ENCODE measurements at regions not wholly inside any gene's neighbourhood (a gene's known extent, or its start where the extent isn't known, plus 50 kb on each side); places are given as distances from the start of the nearest gene placed in this dataset.
A peak's percentile ranks its signal among the peaks of the same experiment; 100 is the strongest.

GRCh38 chr4:146099585-146099984 lies 75.9 kb upstream of the LSM6 start:
- H3K4me3 ChIP-seq = no peak overlapping the region
- in situ Hi-C loops (cut with MboI; ENCODE audit: low sequenced_read_pairs) = no loop called here

GRCh38 chr4:146098978-146099377 lies 76.5 kb upstream of the LSM6 start:
- no peaks in the 10 kb centered on the region for H3K36me3 ChIP-seq (replicated peaks)
- H3K4me3 ChIP-seq = no peak overlapping the region
- H3K9me3 ChIP-seq = no peaks in the 10 kb centered on the region
- DNase-seq (ENCODE audit: low spot score in 2 of 2) = no peak
- no peaks in the 10 kb centered on the region for H3K27me3 ChIP-seq (ENCODE audit: low read depth)
- in situ Hi-C loops (cut with MboI; ENCODE audit: low sequenced_read_pairs) = no loop called here
- H3K4me1 ChIP-seq = no peaks in the 10 kb centered on the region

More at GRCh38 chr4:146099585-146099984, 75.9 kb upstream of the LSM6 start:
- no peaks in the 10 kb centered on the region for H3K4me1 ChIP-seq
- H3K27me3 ChIP-seq (ENCODE audit: low read depth) = no peaks in the 10 kb centered on the region
- no peaks in the 10 kb centered on the region for H3K36me3 ChIP-seq (replicated peaks)
- H3K9me3 ChIP-seq = no peaks in the 10 kb centered on the region
- no peak for DNase-seq (ENCODE audit: low spot score in 2 of 2)

DNA sequence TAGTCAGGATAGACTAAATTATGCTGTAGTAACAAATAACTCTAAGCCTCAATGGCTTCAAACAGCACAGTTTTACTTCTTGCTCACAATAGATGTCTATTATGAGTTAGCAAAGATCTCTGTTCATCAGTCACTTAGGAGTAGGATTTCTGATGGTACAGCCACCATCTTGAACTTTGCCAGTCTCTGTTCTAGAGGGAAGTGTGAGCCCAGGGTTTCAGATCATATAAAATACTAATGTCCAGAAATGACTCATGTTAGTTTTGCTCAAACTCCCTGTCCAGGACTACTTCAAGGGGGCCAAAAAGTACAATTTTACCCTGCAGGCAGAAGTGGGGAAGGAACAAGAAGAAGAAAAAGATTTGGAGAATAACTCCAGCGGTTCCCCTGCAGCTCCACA lies 77.1 kb upstream of the LSM6 start:
- no peaks in the 10 kb centered on the region for H3K36me3 ChIP-seq (replicated peaks)
- in situ Hi-C loops (cut with MboI; ENCODE audit: low sequenced_read_pairs) = no loop called here
- H3K27me3 ChIP-seq (ENCODE audit: low read depth) = no peaks in the 10 kb centered on the region
- H3K9me3 ChIP-seq = no peaks in the 10 kb centered on the region
- no peak overlapping the region for H3K4me3 ChIP-seq
- H3K4me1 ChIP-seq = no peaks in the 10 kb centered on the region
- no peak for DNase-seq (ENCODE audit: low spot score in 2 of 2)

DNA sequence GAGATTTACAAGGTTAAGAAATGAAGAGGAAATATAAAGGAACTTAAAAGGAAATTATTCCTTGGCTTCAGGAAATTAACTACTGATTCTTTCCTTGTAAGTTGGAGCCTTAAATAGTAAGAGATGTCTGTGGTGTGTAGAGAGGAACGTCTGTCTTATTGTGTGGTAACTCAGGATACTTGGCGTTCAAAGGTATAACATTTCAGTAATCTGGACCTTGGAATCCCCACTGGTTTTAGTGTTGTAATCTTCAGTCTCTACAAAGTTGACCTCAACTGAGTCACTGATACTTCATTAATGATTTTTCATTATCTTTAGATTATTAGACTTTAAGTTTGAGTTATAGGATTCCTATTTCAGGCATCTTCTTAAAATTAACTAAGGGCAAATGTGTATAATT lies 79.1 kb upstream of the LSM6 start:
- H3K27me3 ChIP-seq (ENCODE audit: low read depth) = peaks cover 7% of the 10 kb centered on the region
- H3K9me3 ChIP-seq = no peaks in the 10 kb centered on the region
- no peak overlapping the region for H3K4me3 ChIP-seq
- no peaks in the 10 kb centered on the region for H3K4me1 ChIP-seq
- no peak for DNase-seq (ENCODE audit: low spot score in 2 of 2)
- H3K36me3 ChIP-seq (replicated peaks) = no peaks in the 10 kb centered on the region
- in situ Hi-C loops (cut with MboI; ENCODE audit: low sequenced_read_pairs) = no loop called here

- peaks cover 7% of the 10 kb centered on the region for H3K27me3 ChIP-seq (ENCODE audit: low read depth)
- H3K36me3 ChIP-seq (replicated peaks) = no peaks in the 10 kb centered on the region
- no peak for DNase-seq (ENCODE audit: low spot score in 2 of 2)
- no peaks in the 10 kb centered on the region for H3K4me1 ChIP-seq
- H3K9me3 ChIP-seq = no peaks in the 10 kb centered on the region
- H3K4me3 ChIP-seq = no peak overlapping the region
- in situ Hi-C loops (cut with MboI; ENCODE audit: low sequenced_read_pairs) = no loop called here
These were observed 79.7 kb upstream of the LSM6 start for GRCh38 chr4:146095860-146096259.

DNA sequence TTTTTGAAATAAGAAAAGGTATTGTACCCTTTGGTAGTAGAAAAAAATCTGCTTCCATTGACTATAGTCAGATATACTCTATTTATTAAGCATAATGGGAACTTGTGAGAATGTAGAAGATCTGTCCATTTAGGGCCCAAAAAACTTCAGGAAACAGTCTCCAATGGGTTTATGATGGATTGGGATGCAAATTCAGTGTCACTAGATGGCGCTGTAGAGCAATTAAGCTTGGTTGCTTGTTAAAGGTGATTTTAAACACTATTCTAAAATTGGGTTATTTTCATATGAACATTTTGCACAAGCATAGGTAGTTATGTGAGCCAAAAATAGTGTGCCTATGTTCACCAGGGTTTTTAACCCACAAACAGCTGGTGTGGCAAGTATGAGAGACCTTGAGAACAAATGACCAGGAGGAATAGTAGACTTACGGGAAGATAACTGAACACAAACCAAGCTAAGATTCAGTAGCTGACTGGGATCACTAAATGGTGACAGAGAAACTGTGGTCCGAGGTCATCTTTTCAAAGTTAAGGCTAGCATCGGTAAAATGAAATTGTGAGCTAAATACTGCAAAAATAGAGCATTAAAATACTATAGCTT lies 80.3 kb upstream of the LSM6 start:
- no peaks in the 10 kb centered on the region for H3K9me3 ChIP-seq
- peaks cover 7% of the 10 kb centered on the region for H3K27me3 ChIP-seq (ENCODE audit: low read depth)
- peak; percentile 27 to 64 for DNase-seq (ENCODE audit: low spot score in 2 of 2)
- H3K4me1 ChIP-seq = no peaks in the 10 kb centered on the region
- no peak overlapping the region for H3K4me3 ChIP-seq
- H3K36me3 ChIP-seq (replicated peaks) = no peaks in the 10 kb centered on the region
- in situ Hi-C loops (cut with MboI; ENCODE audit: low sequenced_read_pairs) = no loop called here

DNA sequence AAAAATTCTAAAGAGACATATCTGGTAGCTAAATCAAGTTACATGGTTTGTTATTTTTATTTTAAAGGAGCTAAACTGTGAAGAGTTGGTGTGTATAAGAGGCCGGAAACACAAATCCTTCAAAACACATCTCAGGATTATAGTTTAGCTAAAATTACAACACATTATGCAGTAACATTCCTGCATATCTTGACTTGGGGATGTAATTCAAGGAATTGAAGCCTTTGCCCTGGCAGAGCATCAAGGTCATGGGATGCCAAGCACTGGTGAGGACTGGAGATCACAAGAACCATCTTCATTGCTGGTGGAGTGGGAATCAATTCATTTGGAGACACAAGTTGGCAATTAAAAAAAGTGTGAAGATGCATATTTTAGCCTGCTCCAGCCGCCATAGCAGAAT lies 86.8 kb upstream of the LSM6 start:
- DNase-seq (ENCODE audit: low spot score in 2 of 2) = no peak
- in situ Hi-C loops (cut with MboI; ENCODE audit: low sequenced_read_pairs) = no loop called here
- no peaks in the 10 kb centered on the region for H3K9me3 ChIP-seq
- no peaks in the 10 kb centered on the region for H3K4me1 ChIP-seq
- H3K4me3 ChIP-seq = no peak overlapping the region
- H3K36me3 ChIP-seq (replicated peaks) = no peaks in the 10 kb centered on the region
- peaks cover 7% of the 10 kb centered on the region for H3K27me3 ChIP-seq (ENCODE audit: low read depth)

GRCh38 chr4:146087856-146088255 lies 87.7 kb upstream of the LSM6 start:
- no peak for DNase-seq (ENCODE audit: low spot score in 2 of 2)
- H3K9me3 ChIP-seq = no peaks in the 10 kb centered on the region
- no peak overlapping the region for H3K4me3 ChIP-seq
- no peaks in the 10 kb centered on the region for H3K36me3 ChIP-seq (replicated peaks)
- H3K4me1 ChIP-seq = no peaks in the 10 kb centered on the region
- H3K27me3 ChIP-seq (ENCODE audit: low read depth) = peaks cover 5% of the 10 kb centered on the region
- in situ Hi-C loops (cut with MboI; ENCODE audit: low sequenced_read_pairs) = no loop called here

DNA sequence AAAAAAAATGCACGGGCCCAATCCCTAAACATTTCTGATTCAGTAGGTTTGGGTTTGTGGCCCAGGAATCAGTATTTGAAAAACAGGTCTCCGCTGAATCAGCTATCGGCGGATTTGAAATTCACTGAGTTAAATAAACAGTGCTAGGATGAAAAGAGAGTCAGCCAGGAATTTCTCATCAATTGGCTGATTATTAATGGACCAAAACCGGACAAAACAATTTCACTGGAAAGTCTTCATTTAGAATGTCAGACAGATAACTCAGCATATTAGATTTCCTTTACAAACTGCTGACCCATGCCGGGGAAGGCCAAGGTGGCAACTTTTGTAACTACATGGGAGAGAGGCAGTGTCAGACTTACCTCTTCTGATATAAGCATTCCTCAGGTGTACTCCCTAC lies 99.4 kb upstream of the LSM6 start:
- no peaks in the 10 kb centered on the region for H3K4me1 ChIP-seq
- in situ Hi-C loops (cut with MboI; ENCODE audit: low sequenced_read_pairs) = no loop called here
- DNase-seq (ENCODE audit: low spot score in 2 of 2) = no peak

DNA sequence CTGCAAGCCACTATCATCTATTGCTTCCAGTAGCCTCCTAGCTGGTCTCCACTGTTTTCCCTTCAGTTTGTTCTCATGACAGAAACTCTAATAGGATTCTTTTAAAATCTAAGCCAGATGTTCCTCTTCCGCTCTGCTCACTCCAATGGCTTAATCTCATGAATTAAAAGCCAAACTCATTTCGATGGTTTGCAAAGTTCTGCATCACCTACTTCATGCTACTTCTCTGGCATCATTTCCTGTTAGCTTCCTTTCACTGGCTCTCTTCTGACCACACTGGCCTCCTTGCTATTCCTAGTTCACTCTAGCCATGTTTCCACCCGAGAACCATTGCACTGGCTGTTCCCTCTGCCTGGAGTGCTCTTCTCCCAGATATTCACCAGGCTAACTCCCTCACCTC lies 102.0 kb upstream of the LSM6 start:
- H3K4me1 ChIP-seq = no peaks in the 10 kb centered on the region
- peaks cover 15% of the 10 kb centered on the region for H3K27me3 ChIP-seq (ENCODE audit: low read depth)
- no peaks in the 10 kb centered on the region for H3K9me3 ChIP-seq
- H3K4me3 ChIP-seq = no peak overlapping the region
- no peak for DNase-seq (ENCODE audit: low spot score in 2 of 2)
- no peaks in the 10 kb centered on the region for H3K36me3 ChIP-seq (replicated peaks)
- in situ Hi-C loops (cut with MboI; ENCODE audit: low sequenced_read_pairs) = no loop called here

More for the DNA sequence above, 99.4 kb upstream of the LSM6 start:
- Histone ChIP-seq H3K27me3 (ENCODE audit: low read depth) (peaks cover 9% of the 10 kb centered on the region; the same call in 1 of the 2 replicates), H3K36me3 (replicated peaks) (no peaks in the 10 kb centered on the region), H3K4me3 (no peak overlapping the region), H3K9me3 (no peaks in the 10 kb centered on the region)

DNA sequence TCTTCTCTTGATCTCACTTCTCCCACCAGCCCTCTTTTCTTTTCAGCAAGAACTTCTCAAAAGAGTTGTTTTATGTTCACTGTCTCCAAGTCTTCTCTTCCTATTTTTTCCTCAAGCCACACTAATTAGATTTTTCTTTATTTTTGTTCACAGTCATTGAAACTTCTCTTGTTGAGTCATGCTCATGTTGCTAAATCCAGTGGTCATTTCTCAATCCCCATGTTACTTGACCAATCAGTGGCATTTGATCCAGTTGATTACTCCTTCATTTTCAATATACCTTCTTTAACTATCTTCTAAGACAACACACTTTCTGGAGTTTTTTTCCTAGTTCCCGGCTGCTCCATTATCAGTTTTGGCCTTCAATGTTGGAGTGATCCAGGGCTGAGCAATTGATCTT lies 103.1 kb upstream of the LSM6 start:
- in situ Hi-C loops (cut with MboI; ENCODE audit: low sequenced_read_pairs) = no loop called here

GRCh38 chr4:146071390-146071789 lies 104.1 kb upstream of the LSM6 start:
- H3K27me3 ChIP-seq (ENCODE audit: low read depth) = peaks cover 13% of the 10 kb centered on the region
- no peak for DNase-seq (ENCODE audit: low spot score in 2 of 2)
- no peaks in the 10 kb centered on the region for H3K9me3 ChIP-seq
- no peaks in the 10 kb centered on the region for H3K4me1 ChIP-seq
- no peak overlapping the region for H3K4me3 ChIP-seq
- no peaks in the 10 kb centered on the region for H3K36me3 ChIP-seq (replicated peaks)
- in situ Hi-C loops (cut with MboI; ENCODE audit: low sequenced_read_pairs) = no loop called here

More for the DNA sequence above, 103.1 kb upstream of the LSM6 start:
- Histone ChIP-seq H3K27me3 (ENCODE audit: low read depth) (peaks cover 13% of the 10 kb centered on the region), H3K36me3 (replicated peaks) (no peaks in the 10 kb centered on the region), H3K4me3 (no peak overlapping the region), H3K9me3 (no peaks in the 10 kb centered on the region), H3K4me1 (no peaks in the 10 kb centered on the region)
- no peak for DNase-seq (ENCODE audit: low spot score in 2 of 2)

DNA sequence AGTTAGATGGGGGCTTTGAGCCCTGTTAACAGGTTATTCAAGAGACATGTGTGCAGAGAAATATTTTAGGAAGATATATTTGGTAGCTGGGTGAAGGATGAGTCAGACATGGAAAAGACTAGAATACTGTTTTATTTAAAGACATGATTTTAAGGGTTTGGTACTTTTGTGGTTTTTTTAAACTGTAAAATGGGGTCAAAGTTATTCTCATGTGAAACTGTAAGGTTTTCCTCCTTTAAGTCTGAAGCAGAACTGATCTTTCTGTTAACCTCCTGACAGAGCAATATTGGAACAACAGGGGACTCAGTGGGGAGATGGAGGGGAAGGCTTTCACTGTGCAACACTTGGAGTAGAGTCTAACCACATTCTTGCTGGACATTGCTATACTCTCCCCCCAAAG lies 112.4 kb upstream of the LSM6 start:
- DNase-seq (ENCODE audit: low spot score in 2 of 2) = no peak
- no peak overlapping the region for H3K4me3 ChIP-seq
- no peaks in the 10 kb centered on the region for H3K36me3 ChIP-seq (replicated peaks)
- H3K4me1 ChIP-seq = no peaks in the 10 kb centered on the region
- in situ Hi-C loops (cut with MboI; ENCODE audit: low sequenced_read_pairs) = no loop called here
- no peaks in the 10 kb centered on the region for H3K9me3 ChIP-seq
- peaks cover 3% of the 10 kb centered on the region; the same call in 1 of the 2 replicates for H3K27me3 ChIP-seq (ENCODE audit: low read depth)

DNA sequence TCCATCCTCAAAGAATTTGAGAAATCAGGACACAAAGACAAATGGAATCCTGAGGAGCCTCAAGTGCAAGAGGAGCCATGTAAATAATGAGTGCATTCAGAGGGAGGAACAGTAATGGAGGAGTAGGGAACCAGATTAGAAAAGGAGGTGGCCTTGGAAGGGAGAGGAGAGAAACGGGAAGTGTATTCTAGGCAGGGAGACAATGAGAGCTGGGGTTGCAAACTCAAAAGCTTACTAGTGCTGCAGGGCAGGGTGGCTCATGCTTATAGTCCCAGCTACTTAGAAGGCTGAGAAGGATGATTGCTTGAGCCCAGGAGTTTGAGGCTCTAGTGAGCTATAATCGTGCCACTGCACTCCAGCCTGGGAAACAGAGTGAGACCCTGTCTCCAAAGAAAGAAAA lies 113.2 kb upstream of the LSM6 start:
- Histone ChIP-seq H3K4me1 (no peaks in the 10 kb centered on the region), H3K9me3 (no peaks in the 10 kb centered on the region), H3K36me3 (replicated peaks) (no peaks in the 10 kb centered on the region), H3K4me3 (no peak overlapping the region), H3K27me3 (ENCODE audit: low read depth) (peaks cover 3% of the 10 kb centered on the region; the same call in 1 of the 2 replicates)
- no peak for DNase-seq (ENCODE audit: low spot score in 2 of 2)
- in situ Hi-C loops (cut with MboI; ENCODE audit: low sequenced_read_pairs) = no loop called here

Data from HAP-1 (cell line).